ENCODE measurements at regions not wholly inside any gene's neighbourhood (a gene's known extent, or its start where the extent isn't known, plus 50 kb on each side); places are given as distances from the start of the nearest gene placed in this dataset.

GRCh38 chr3:168191856-168192255 is 96.1 kb upstream of the GOLIM4 start:
- H4K20me1 ChIP-seq (replicated peaks; ENCODE audit: insufficient read depth) = no peaks in the 10 kb centered on the region
- H3K9me2 ChIP-seq (ENCODE audit: insufficient read depth) = no peaks in the 10 kb centered on the region
- Mint-ChIP-seq H3K36me3 (ENCODE audit: low read depth) (no peaks in the 10 kb centered on the region), H3K4me1 (no peaks in the 10 kb centered on the region), H3K27ac (no peak overlapping the region), H3K4me3 (no peak overlapping the region), H3K9me3 (no peaks in the 10 kb centered on the region), H3K27me3 (ENCODE audit: insufficient read depth, low read depth, poor library complexity) (no peaks in the 10 kb centered on the region)
- H3F3A ChIP-seq (replicated peaks; ENCODE audit: low read depth) = no peaks in the 10 kb centered on the region
- no peak for DNase-seq (ENCODE audit: low spot score)
- no peaks in the 10 kb centered on the region for H3K79me2 ChIP-seq (replicated peaks; ENCODE audit: insufficient read depth)
- no peak overlapping the region for H3K4me2 ChIP-seq
- no peak overlapping the region for H3K27ac ChIP-seq (ENCODE audit: low read depth)
- no peak for ATAC-seq
- H3K27me3 ChIP-seq (ENCODE audit: insufficient read depth) = no peaks in the 10 kb centered on the region
- H3K4me1 ChIP-seq (ENCODE audit: insufficient read depth) = no peaks in the 10 kb centered on the region
- H3K4me3 ChIP-seq = no peak overlapping the region
- H3K36me3 ChIP-seq (ENCODE audit: insufficient read depth) = no peaks in the 10 kb centered on the region
- H2AFZ ChIP-seq = no peak overlapping the region
- TF ChIP-seq ZNF462 (CRISPR knock-in tag; IDR thresholded peaks at IDR 0.05) = no peak

GRCh38 chr3:168187233-168187632 is 91.5 kb upstream of the GOLIM4 start:
- no peaks in the 10 kb centered on the region for H3K27me3 Mint-ChIP-seq (ENCODE audit: insufficient read depth, low read depth, poor library complexity)
- H3K27ac Mint-ChIP-seq = no peak overlapping the region
- no peak overlapping the region for H3K27ac ChIP-seq (ENCODE audit: low read depth)
- no peaks in the 10 kb centered on the region for H3K9me2 ChIP-seq (ENCODE audit: insufficient read depth)
- no peak overlapping the region for H3K4me3 Mint-ChIP-seq
- no peaks in the 10 kb centered on the region for H3K4me1 ChIP-seq (ENCODE audit: insufficient read depth)
- H3K27me3 ChIP-seq (ENCODE audit: insufficient read depth) = no peaks in the 10 kb centered on the region
- no peaks in the 10 kb centered on the region for H3K36me3 Mint-ChIP-seq (ENCODE audit: low read depth)
- peaks cover 3% of the 10 kb centered on the region; the same call in 1 of the 3 replicates for H3K4me1 Mint-ChIP-seq
- no peak for TF ChIP-seq ZNF462 (CRISPR knock-in tag; IDR thresholded peaks at IDR 0.05)
- no peaks in the 10 kb centered on the region for H3K36me3 ChIP-seq (ENCODE audit: insufficient read depth)
- no peaks in the 10 kb centered on the region for H4K20me1 ChIP-seq (replicated peaks; ENCODE audit: insufficient read depth)
- no peaks in the 10 kb centered on the region for H3K9me3 Mint-ChIP-seq
- H3K79me2 ChIP-seq (replicated peaks; ENCODE audit: insufficient read depth) = no peaks in the 10 kb centered on the region
- ATAC-seq (no peak), DNase-seq (ENCODE audit: low spot score) (no peak)
- no peak overlapping the region for H2AFZ ChIP-seq
- no peaks in the 10 kb centered on the region for H3F3A ChIP-seq (replicated peaks; ENCODE audit: low read depth)
- no peak overlapping the region for H3K4me2 ChIP-seq
- no peak overlapping the region for H3K4me3 ChIP-seq

All from GM23338 (cell line).